Neural cell (in vitro differentiated cells): ENCODE measurements at regions not wholly inside any gene's neighbourhood (a gene's known extent, or its start where the extent isn't known, plus 50 kb on each side); places are given as distances from the start of the nearest gene placed in this dataset.

Experiments
- H2AFZ ChIP-seq: fragments of 200-600, 300-800 bp; sonication (generic), shearing (Covaris generic); 2 replicates; pipeline ENCODE4 v1.6.0; 2014; ENCODE audit warnings: low read depth, mild to moderate bottlenecking, antibody characterized with exemption, low read length, moderate library complexity
- H3F3A ChIP-seq: fragments of 200-600 bp; shearing (Covaris generic); 2 replicates; pipeline ENCODE4 v1.6.1; 2016; ENCODE audit warnings: mild to moderate bottlenecking, moderate library complexity, mixed read lengths, antibody characterized with exemption, low read length; ENCODE audit not compliant: insufficient read depth, poor library complexity, severe bottlenecking
- H3K27ac ChIP-seq: fragments of 200-600, 300-800 bp; sonication (generic), shearing (Covaris generic); 2 replicates; pipeline ENCODE4 v1.5.1; 2014; ENCODE audit warnings: mild to moderate bottlenecking, low read length, moderate library complexity
- H3K27me3 ChIP-seq: fragments of 300-800, 200-600 bp; sonication (generic), shearing (Covaris generic); 2 replicates; pipeline ENCODE4 v1.6.0; 2014; ENCODE audit warnings: mild to moderate bottlenecking, low read depth, low read length, moderate library complexity; ENCODE audit not compliant: insufficient read depth
- H3K36me3 ChIP-seq: fragments of 300-800, 200-600 bp; sonication (generic), shearing (Covaris generic); 2 replicates; pipeline ENCODE4 v1.5.1; 2014; ENCODE audit warnings: mild to moderate bottlenecking, antibody characterized with exemption, low read length, moderate library complexity; ENCODE audit not compliant: insufficient read depth
- H3K4me2 ChIP-seq: fragments of 300-800, 200-600 bp; sonication (generic), shearing (Covaris generic); 2 replicates; pipeline ENCODE4 v1.6.0; 2014; ENCODE audit warnings: mild to moderate bottlenecking, low read length
- H3K4me3 ChIP-seq: fragments of 300-800, 200-600 bp; sonication (generic), shearing (Covaris generic); 2 replicates; pipeline ENCODE4 v1.5.1; 2014; ENCODE audit warnings: mild to moderate bottlenecking, low read length, moderate library complexity
- H3K79me2 ChIP-seq: fragments of 200-600 bp; shearing (Covaris generic); replicated peaks from 2 replicates; pipeline ENCODE4 v1.6.0; 2014; ENCODE audit warnings: mild to moderate bottlenecking, low read length, moderate library complexity; ENCODE audit not compliant: insufficient read depth
- H3K9ac ChIP-seq: fragments of 300-800, 200-600 bp; sonication (generic), shearing (Covaris generic); 2 replicates; pipeline ENCODE4 v1.6.1; 2016; ENCODE audit warnings: mild to moderate bottlenecking, low read length, mixed read lengths
- H3K9me2 ChIP-seq: fragments of 200-600 bp; shearing (Covaris generic); 2 replicates; pipeline ENCODE4 v1.6.1; 2016; ENCODE audit warnings: mild to moderate bottlenecking, low read length, mixed read lengths; ENCODE audit not compliant: insufficient read depth
- H3K9me3 ChIP-seq: fragments of 200-600, 300-800 bp; sonication (generic), shearing (Covaris generic); 2 replicates; pipeline ENCODE4 v1.6.1; 2016; ENCODE audit warnings: mild to moderate bottlenecking, mixed run types, low read length, moderate library complexity, mixed read lengths
- H4K20me1 ChIP-seq: fragments of 200-600 bp; shearing (Covaris generic); 2 replicates; pipeline ENCODE4 v1.6.1; 2016; ENCODE audit warnings: mild to moderate bottlenecking, mixed run types; ENCODE audit not compliant: insufficient read depth
- EP300 ChIP-seq: fragments of 450-650 bp; conservative IDR thresholded peaks from 2 replicates; pipeline ENCODE4 v1.6.1; 2014; ENCODE audit warnings: antibody characterized with exemption, mild to moderate bottlenecking, moderate library complexity; ENCODE audit not compliant: poor library complexity, severe bottlenecking
- EZH2 ChIP-seq: fragments of 200-600, 300-800 bp; shearing (Covaris generic), sonication (generic); IDR thresholded peaks from 2 replicates; pipeline ENCODE4 v1.6.1; 2014; ENCODE audit warnings: antibody characterized with exemption, low read length, borderline replicate concordance, mild to moderate bottlenecking; ENCODE audit not compliant: insufficient read depth, poor library complexity, severe bottlenecking
- MXI1 ChIP-seq: fragments of 450-650 bp; conservative IDR thresholded peaks from 2 replicates; pipeline ENCODE4 v1.6.1; 2014; ENCODE audit warnings: antibody characterized with exemption, mild to moderate bottlenecking; ENCODE audit not compliant: poor library complexity, severe bottlenecking
- POLR2AphosphoS5 ChIP-seq: IDR thresholded peaks from 2 replicates; pipeline ENCODE4 v1.6.1; 2012
- RAD21 ChIP-seq: fragments of 450-650 bp; conservative IDR thresholded peaks from 2 replicates; pipeline ENCODE4 v1.6.1; 2014; ENCODE audit warnings: antibody characterized with exemption, mild to moderate bottlenecking, moderate library complexity
- SMC3 ChIP-seq: fragments of 450-650 bp; conservative IDR thresholded peaks from 2 replicates; pipeline ENCODE4 v1.6.1; 2014; ENCODE audit warnings: antibody characterized with exemption, mild to moderate bottlenecking, moderate library complexity; ENCODE audit not compliant: poor library complexity
- TAF1 ChIP-seq: IDR thresholded peaks from 2 replicates; pipeline ENCODE4 v1.6.1; 2012; ENCODE audit warnings: low read depth
- TF ChIP-seq, protein P1 (sequence below): IDR thresholded peaks from 2 replicates; pipeline ENCODE4 v1.6.1; 2012; ENCODE audit warnings: borderline replicate concordance
- TF ChIP-seq, protein P2 (sequence below): fragments of 450-650 bp; IDR thresholded peaks from 2 replicates; pipeline ENCODE4 v1.5.1; 2014; ENCODE audit warnings: antibody characterized with exemption, mild to moderate bottlenecking, moderate library complexity; ENCODE audit not compliant: poor library complexity, severe bottlenecking

DNA sequence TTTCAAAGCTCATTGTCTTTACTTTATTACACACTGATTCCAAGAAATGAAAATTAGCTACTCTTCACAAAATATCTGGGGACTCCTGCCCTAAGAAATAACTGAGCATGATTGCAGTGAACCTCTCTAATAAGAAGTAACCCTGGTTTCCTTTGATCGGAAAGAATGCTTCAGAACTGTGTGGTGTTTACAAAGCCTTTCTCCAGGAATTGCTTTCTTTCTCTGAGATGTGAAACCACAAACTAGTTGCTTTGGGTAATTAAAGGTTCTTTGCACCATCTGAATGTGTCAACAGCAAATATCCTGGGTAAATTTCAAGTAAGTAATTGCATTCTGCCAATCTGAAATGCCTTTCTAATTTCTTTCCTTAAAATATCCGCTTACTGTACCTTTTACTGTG is 292.9 kb upstream of the SLIT2 start:
- TF ChIP-seq EZH2 (no peak), MXI1 (no peak), POLR2AphosphoS5 (no peak), SMC3 (no peak), EP300 (no peak), TAF1 (no peak)
- TF ChIP-seq, protein P1, sequence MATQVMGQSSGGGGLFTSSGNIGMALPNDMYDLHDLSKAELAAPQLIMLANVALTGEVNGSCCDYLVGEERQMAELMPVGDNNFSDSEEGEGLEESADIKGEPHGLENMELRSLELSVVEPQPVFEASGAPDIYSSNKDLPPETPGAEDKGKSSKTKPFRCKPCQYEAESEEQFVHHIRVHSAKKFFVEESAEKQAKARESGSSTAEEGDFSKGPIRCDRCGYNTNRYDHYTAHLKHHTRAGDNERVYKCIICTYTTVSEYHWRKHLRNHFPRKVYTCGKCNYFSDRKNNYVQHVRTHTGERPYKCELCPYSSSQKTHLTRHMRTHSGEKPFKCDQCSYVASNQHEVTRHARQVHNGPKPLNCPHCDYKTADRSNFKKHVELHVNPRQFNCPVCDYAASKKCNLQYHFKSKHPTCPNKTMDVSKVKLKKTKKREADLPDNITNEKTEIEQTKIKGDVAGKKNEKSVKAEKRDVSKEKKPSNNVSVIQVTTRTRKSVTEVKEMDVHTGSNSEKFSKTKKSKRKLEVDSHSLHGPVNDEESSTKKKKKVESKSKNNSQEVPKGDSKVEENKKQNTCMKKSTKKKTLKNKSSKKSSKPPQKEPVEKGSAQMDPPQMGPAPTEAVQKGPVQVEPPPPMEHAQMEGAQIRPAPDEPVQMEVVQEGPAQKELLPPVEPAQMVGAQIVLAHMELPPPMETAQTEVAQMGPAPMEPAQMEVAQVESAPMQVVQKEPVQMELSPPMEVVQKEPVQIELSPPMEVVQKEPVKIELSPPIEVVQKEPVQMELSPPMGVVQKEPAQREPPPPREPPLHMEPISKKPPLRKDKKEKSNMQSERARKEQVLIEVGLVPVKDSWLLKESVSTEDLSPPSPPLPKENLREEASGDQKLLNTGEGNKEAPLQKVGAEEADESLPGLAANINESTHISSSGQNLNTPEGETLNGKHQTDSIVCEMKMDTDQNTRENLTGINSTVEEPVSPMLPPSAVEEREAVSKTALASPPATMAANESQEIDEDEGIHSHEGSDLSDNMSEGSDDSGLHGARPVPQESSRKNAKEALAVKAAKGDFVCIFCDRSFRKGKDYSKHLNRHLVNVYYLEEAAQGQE = no peak
- TF ChIP-seq, protein P2, sequence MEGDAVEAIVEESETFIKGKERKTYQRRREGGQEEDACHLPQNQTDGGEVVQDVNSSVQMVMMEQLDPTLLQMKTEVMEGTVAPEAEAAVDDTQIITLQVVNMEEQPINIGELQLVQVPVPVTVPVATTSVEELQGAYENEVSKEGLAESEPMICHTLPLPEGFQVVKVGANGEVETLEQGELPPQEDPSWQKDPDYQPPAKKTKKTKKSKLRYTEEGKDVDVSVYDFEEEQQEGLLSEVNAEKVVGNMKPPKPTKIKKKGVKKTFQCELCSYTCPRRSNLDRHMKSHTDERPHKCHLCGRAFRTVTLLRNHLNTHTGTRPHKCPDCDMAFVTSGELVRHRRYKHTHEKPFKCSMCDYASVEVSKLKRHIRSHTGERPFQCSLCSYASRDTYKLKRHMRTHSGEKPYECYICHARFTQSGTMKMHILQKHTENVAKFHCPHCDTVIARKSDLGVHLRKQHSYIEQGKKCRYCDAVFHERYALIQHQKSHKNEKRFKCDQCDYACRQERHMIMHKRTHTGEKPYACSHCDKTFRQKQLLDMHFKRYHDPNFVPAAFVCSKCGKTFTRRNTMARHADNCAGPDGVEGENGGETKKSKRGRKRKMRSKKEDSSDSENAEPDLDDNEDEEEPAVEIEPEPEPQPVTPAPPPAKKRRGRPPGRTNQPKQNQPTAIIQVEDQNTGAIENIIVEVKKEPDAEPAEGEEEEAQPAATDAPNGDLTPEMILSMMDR = no peak
- Histone ChIP-seq H4K20me1 (no peaks in the 10 kb centered on the region), H3K27ac (no peak overlapping the region), H3F3A (no peaks in the 10 kb centered on the region), H3K9me2 (no peaks in the 10 kb centered on the region), H3K4me2 (no peak overlapping the region), H3K9me3 (no peaks in the 10 kb centered on the region), H3K9ac (no peak overlapping the region), H3K79me2 (no peaks in the 10 kb centered on the region), H2AFZ (no peak overlapping the region), H3K27me3 (no peaks in the 10 kb centered on the region), H3K36me3 (no peaks in the 10 kb centered on the region), H3K4me3 (no peak overlapping the region)

DNA sequence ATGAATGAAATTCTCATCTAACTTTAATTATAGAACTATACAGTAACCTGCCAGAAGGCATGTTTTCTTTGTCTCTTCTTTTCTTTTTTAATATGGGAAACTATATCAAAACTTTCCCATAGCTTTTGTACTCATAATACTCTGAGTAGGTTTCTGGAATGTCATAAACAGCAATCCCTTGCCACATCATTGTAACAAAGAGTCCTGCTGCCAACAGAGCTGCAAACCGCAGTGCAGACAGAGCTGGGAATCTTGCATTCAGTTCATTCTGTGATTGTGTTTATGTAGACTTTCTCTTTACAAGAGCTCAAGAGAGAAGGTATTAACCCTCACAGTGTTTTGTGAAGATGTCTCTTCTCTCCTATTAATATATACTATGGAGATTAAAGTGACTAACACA is 304.4 kb upstream of the SLIT2 start:
- Histone ChIP-seq H3K9ac (no peak overlapping the region), H3K36me3 (no peaks in the 10 kb centered on the region), H3K4me2 (no peak overlapping the region), H4K20me1 (no peaks in the 10 kb centered on the region), H3K79me2 (no peaks in the 10 kb centered on the region), H3K27ac (no peak overlapping the region), H3F3A (no peaks in the 10 kb centered on the region), H3K4me3 (no peak overlapping the region), H3K9me3 (no peaks in the 10 kb centered on the region), H3K27me3 (no peaks in the 10 kb centered on the region), H3K9me2 (no peaks in the 10 kb centered on the region), H2AFZ (no peak overlapping the region)
- TF ChIP-seq EP300 (no peak), RAD21 (no peak), MXI1 (no peak), SMC3 (no peak), TAF1 (no peak), POLR2AphosphoS5 (no peak), EZH2 (no peak)
- TF ChIP-seq, protein P1 = no peak
- TF ChIP-seq, protein P2 = no peak
